HG02610 (cell line): ENCODE measurements at regions not wholly inside any gene's neighbourhood (a gene's known extent, or its start where the extent isn't known, plus 50 kb on each side); places are given as distances from the start of the nearest gene placed in this dataset.
"Not testable (repeated sequence)": the region's sequence is repeated elsewhere in the genome, so short reads cannot be mapped to it uniquely, and the experiment has no call there.

Experiments used
- ATAC-seq: cut with Tn5 transposase; IDR thresholded peaks from one replicate; pipeline ENCODE4 v1.9.1; 2021; ENCODE audit warnings: mild to moderate bottlenecking, moderate library complexity; ENCODE audit not compliant: unreplicated experiment

- ATAC-seq, result not testable (repeated sequence)
Measured at GRCh38 chr16:31581065-31581464, 53.4 kb downstream of the AHSP start.

GRCh38 chr16:31601737-31602384 is 74.2 kb downstream of the AHSP start:
- ATAC-seq, result not testable (repeated sequence)

GRCh38 chr16:31618130-31618529 is 90.4 kb downstream of the AHSP start:
- ATAC-seq, result no peak

GRCh38 chr16:31636433-31636832 is 108.7 kb downstream of the AHSP start:
- ATAC-seq, result no peak

GRCh38 chr16:31641279-31641678 is 113.6 kb downstream of the AHSP start:
- ATAC-seq, result no peak

GRCh38 chr16:31655674-31656073 is 128.0 kb downstream of the AHSP start:
- not testable (repeated sequence) for ATAC-seq

GRCh38 chr16:31664683-31665482 is 137.2 kb downstream of the AHSP start:
- no peak for ATAC-seq

- no peak for ATAC-seq
Measured at GRCh38 chr16:31674686-31675085, 147.0 kb downstream of the AHSP start.

- ATAC-seq, result no peak
Measured at GRCh38 chr16:31676731-31677130, 149.0 kb downstream of the AHSP start.

GRCh38 chr16:31678649-31679325 is 151.1 kb downstream of the AHSP start:
- no peak for ATAC-seq

- ATAC-seq, result not testable (repeated sequence)
Measured at GRCh38 chr16:31689331-31689730, 161.6 kb downstream of the AHSP start.

- ATAC-seq, result not testable (repeated sequence)
Measured at GRCh38 chr16:31692338-31692737, 164.6 kb downstream of the AHSP start.

GRCh38 chr16:31693733-31694132 is 166.0 kb downstream of the AHSP start:
- no peak for ATAC-seq

GRCh38 chr16:31694461-31694860 is 166.8 kb downstream of the AHSP start:
- no peak for ATAC-seq

GRCh38 chr16:31695667-31696066 is 168.0 kb downstream of the AHSP start:
- peak; percentile 46 for ATAC-seq

- no peak for ATAC-seq
Measured at GRCh38 chr16:31696968-31697743, 169.5 kb downstream of the AHSP start.

GRCh38 chr16:31697744-31698125 is 170.0 kb downstream of the AHSP start:
- ATAC-seq, result no peak

- ATAC-seq, result no peak
Measured at GRCh38 chr16:31698901-31699300, 171.2 kb downstream of the AHSP start.

- no peak for ATAC-seq
Measured at GRCh38 chr16:31699601-31700000, 171.9 kb downstream of the AHSP start.

- peak; percentile 88 for ATAC-seq
Measured at GRCh38 chr16:31700200-31700529, 172.5 kb downstream of the AHSP start.
